RWPE2 (cell line): ENCODE measurements at regions not wholly inside any gene's neighbourhood (a gene's known extent, or its start where the extent isn't known, plus 50 kb on each side); places are given as distances from the start of the nearest gene placed in this dataset.

Experiments used
- ATAC-seq: fragments of 200-7000 bp; cut with Tn5 transposase; 3 replicates; pipeline ENCODE4 v1.9.1; 2021; ENCODE audit warnings: low read depth
- DNase-seq: peaks from one replicate; pipeline ENCODE4 v3.0.0-alpha.2; 2020; ENCODE audit warnings: low spot score
- H3K27ac ChIP-seq: fragments of 450-650 bp; 2 replicates; pipeline ENCODE4 v1.5.1; 2017; ENCODE audit warnings: mild to moderate bottlenecking; ENCODE audit not compliant: poor library complexity, severe bottlenecking
- H3K27me3 ChIP-seq: fragments of 250-450 bp; sonication (Bioruptor Pico); 2 replicates; pipeline ENCODE4 v1.5.1; 2021; ENCODE audit warnings: mild to moderate bottlenecking, moderate library complexity; ENCODE audit not compliant: insufficient read depth, poor library complexity, severe bottlenecking
- H3K36me3 ChIP-seq: fragments of 250-450 bp; sonication (Bioruptor Pico); 2 replicates; pipeline ENCODE4 v1.5.1; 2020; ENCODE audit warnings: low read depth, mild to moderate bottlenecking, moderate library complexity
- H3K4me1 ChIP-seq: fragments of 250-450 bp; sonication (Bioruptor Pico); 2 replicates; pipeline ENCODE4 v1.5.1; 2021; ENCODE audit warnings: mild to moderate bottlenecking, moderate library complexity; ENCODE audit not compliant: insufficient read depth, poor library complexity, severe bottlenecking
- H3K4me3 ChIP-seq: fragments of 250-450 bp; sonication (Bioruptor Pico); 2 replicates; pipeline ENCODE4 v1.5.1; 2021; ENCODE audit warnings: mild to moderate bottlenecking, moderate library complexity; ENCODE audit not compliant: severe bottlenecking
- H3K9me3 ChIP-seq: fragments of 250-450 bp; sonication (Bioruptor Pico); 2 replicates; pipeline ENCODE4 v1.5.1; 2021; ENCODE audit warnings: mild to moderate bottlenecking, moderate library complexity; ENCODE audit not compliant: severe bottlenecking
- CTCF ChIP-seq: fragments of 450-650 bp; IDR thresholded peaks from one replicate; pipeline ENCODE4 v1.5.1; 2017; ENCODE audit warnings: mild to moderate bottlenecking, moderate library complexity; ENCODE audit not compliant: poor library complexity, severe bottlenecking

- H3K9me3 ChIP-seq: no peaks in the 10 kb centered on the region
- no peaks in the 10 kb centered on the region for H3K27me3 ChIP-seq
- no peak for ATAC-seq
- H3K4me3 ChIP-seq: no peak overlapping the region
- no peak for TF ChIP-seq CTCF
- H3K36me3 ChIP-seq: no peaks in the 10 kb centered on the region
- H3K4me1 ChIP-seq: peaks cover 3% of the 10 kb centered on the region
- H3K27ac ChIP-seq: no peak overlapping the region
- no peak for DNase-seq
Observed at GRCh38 chr12:91271185-91271584, 88.6 kb upstream of the DCN start.

GRCh38 chr12:91267039-91267438 lies 84.4 kb upstream of the DCN start:
- Histone ChIP-seq H3K4me3 (no peak overlapping the region), H3K27me3 (no peaks in the 10 kb centered on the region), H3K4me1 (peaks cover 3% of the 10 kb centered on the region), H3K27ac (no peak overlapping the region), H3K36me3 (no peaks in the 10 kb centered on the region), H3K9me3 (no peaks in the 10 kb centered on the region)
- TF ChIP-seq CTCF: no peak
- ATAC-seq: no peak
- no peak for DNase-seq

- Histone ChIP-seq H3K4me1 (no peaks in the 10 kb centered on the region), H3K36me3 (no peaks in the 10 kb centered on the region), H3K27me3 (no peaks in the 10 kb centered on the region), H3K4me3 (no peak overlapping the region), H3K27ac (no peak overlapping the region), H3K9me3 (no peaks in the 10 kb centered on the region)
- ATAC-seq: no peak
- DNase-seq: no peak
- no peak for TF ChIP-seq CTCF
Observed at GRCh38 chr12:91264178-91264577, 81.6 kb upstream of the DCN start.

DNA sequence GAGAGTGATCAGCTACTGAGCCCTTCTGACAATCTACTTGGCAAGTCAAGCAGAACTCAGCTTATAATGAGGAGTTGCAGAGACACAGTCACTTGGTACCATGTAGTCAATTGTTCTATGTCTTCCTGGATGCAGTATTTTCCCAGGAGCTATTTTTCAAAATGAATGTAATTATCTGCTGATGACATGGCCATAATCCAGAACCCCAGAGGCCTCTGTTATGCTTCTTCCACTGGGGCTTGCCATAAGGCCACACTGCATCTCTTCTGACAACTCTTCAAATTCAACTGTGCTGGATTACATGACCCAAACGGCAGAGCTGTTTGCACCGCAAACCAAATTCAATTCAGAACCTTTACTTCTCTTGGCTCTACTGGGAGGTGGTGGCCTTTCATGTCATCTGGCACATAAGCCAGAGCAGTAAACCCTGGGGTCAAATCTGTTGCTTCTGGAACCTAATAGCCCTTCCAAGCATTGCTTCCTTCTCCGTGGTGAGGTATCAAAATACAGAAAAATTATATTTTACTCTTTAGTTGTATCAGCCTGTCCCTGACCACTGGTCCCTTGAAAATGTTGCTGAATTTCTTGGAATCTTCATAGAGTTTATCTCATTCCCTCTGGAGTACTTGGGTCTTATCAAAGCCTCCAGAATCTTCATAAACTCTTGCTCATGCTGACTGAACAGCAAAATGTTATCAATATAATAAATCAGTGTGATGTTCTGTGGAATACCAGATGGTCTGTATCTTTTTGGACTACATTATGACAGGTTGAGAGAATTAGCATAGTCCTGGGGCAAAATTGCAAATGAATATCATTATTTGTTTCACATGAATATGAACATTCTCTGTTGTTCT lies 79.4 kb upstream of the DCN start:
- H3K4me1 ChIP-seq: no peaks in the 10 kb centered on the region
- H3K36me3 ChIP-seq: no peaks in the 10 kb centered on the region
- no peaks in the 10 kb centered on the region for H3K27me3 ChIP-seq
- H3K27ac ChIP-seq: no peak overlapping the region
- H3K9me3 ChIP-seq: no peaks in the 10 kb centered on the region
- ATAC-seq (no peak), DNase-seq (no peak)
- H3K4me3 ChIP-seq: no peak overlapping the region
- TF ChIP-seq CTCF: no peak

- DNase-seq (no peak), ATAC-seq (no peak)
- Histone ChIP-seq H3K9me3 (no peaks in the 10 kb centered on the region), H3K36me3 (no peaks in the 10 kb centered on the region), H3K4me3 (no peak overlapping the region), H3K27me3 (no peaks in the 10 kb centered on the region), H3K27ac (no peak overlapping the region), H3K4me1 (no peaks in the 10 kb centered on the region)
- TF ChIP-seq CTCF: no peak
Observed at GRCh38 chr12:91256411-91256810, 73.8 kb upstream of the DCN start.
